Heart right ventricle (tissue), 16 donors: ENCODE measurements at regions not wholly inside any gene's neighbourhood (a gene's known extent, or its start where the extent isn't known, plus 50 kb on each side); places are given as distances from the start of the nearest gene placed in this dataset.

ENCODE experiments used
- ATAC-seq, 8 donors: fragments of 200-7000 bp; cut with Tn5 transposase; one replicate each; pipeline ENCODE4 v1.9.1; 2020; ENCODE audit warnings: mild to moderate bottlenecking in 8 of 8, moderate library complexity in 8 of 8, moderate number of reproducible peaks in 1 of 8
- DNase-seq, 2 donors: peaks; one replicate each; pipeline ENCODE4 v3.0.0-alpha.2; 2020
- H3K27ac ChIP-seq, 10 donors: fragments of 200-600 bp; sonication (generic) in 2 of 10; one replicate each; pipeline versions ENCODE4 v1.5.0 to v1.8.0; 2020 to 2022; ENCODE audit warnings: mild to moderate bottlenecking in 3 of 10
- H3K27me3 ChIP-seq, 7 donors: fragments of 200-600 bp; one replicate each; pipeline ENCODE4 v1.8.0; 2021 to 2022; ENCODE audit warnings: mild to moderate bottlenecking in 2 of 7
- H3K36me3 ChIP-seq, 9 donors: fragments of 200-600 bp; sonication (generic) in 1 of 9; one replicate each; pipeline versions ENCODE4 v1.5.0 to v1.8.0; 2020 to 2022; ENCODE audit warnings: mild to moderate bottlenecking in 2 of 9
- H3K4me1 ChIP-seq, 9 donors: fragments of 200-600 bp; sonication (generic) in 1 of 9; one replicate each; pipeline versions ENCODE4 v1.5.0 to v1.8.0; 2020 to 2022; ENCODE audit warnings: mild to moderate bottlenecking in 4 of 9
- H3K4me3 ChIP-seq, 10 donors: fragments of 200-600 bp; sonication (generic) in 2 of 10; one replicate each; pipeline versions ENCODE4 v1.5.0 to v1.8.0; 2020 to 2022; ENCODE audit warnings: mild to moderate bottlenecking in 7 of 10, moderate library complexity in 2 of 10
- H3K9me3 ChIP-seq, 11 donors: fragments of 200-600 bp in 10 of 11; sonication (generic) in 2 of 11; one replicate each; pipeline versions ENCODE4 v1.5.0 to v1.8.0; 2013 to 2022; ENCODE audit warnings: mild to moderate bottlenecking in 2 of 11, control low read depth in 1 of 11, moderate library complexity in 1 of 11
- WGBS, 2 donors: extraction: QIAGEN DNeasy Blood & Tissue Kit; methylation state at CpG; one replicate each; pipeline ENCODE4 v1.1.7; 2013; ENCODE audit warnings: inconsistent platforms in 1 of 2; 5-methylcytosine and 5-hydroxymethylcytosine counted together
- intact Hi-C, 10 donors: fragments of 100-400 bp; cut with DNase I; formaldehyde crosslinking; loops; one replicate each; pipeline versions ENCODE4 v1.11.1 to v1.14.2; 2022
- TF ChIP-seq, protein P1 (sequence below), 9 donors: fragments of 200-600 bp; sonication (generic) in 2 of 9; IDR thresholded peaks; one replicate each; pipeline versions ENCODE4 v1.5.0 to v1.8.0; 2021 to 2022; ENCODE audit warnings: antibody characterized with exemption in 9 of 9, mild to moderate bottlenecking in 5 of 9, moderate library complexity in 1 of 9
- donor health status: Arrhythmogenic right ventricular cardiomyopathy.
- donor health status: ischemic (EF 13 %, LVEDD 7.1; RV severe dilation, severe dysfunction).
- donor health status: healthy with polysubstance abuse.
- donor health status: DM: no; HTN: yes; CAD: no.
- donor health status: DM: no; HTN: no; CAD: no.
- donor health status: ischemic (EF 25% LVEDD 6.9; RV normal size, moderate dysfunction).
- donor health status: ischemic (EF 25% LVEDD 5.7; RV mildly dilated, moderate dysfunction).
- donor health status: healthy.
- donor health status: DM: yes; HTN: yes; CAD: no.
- donor health status: Ischemic cardiomyopathy.
- donor health status: ischemic (EF 35%, LVEDD 5.7; RV mildly dilated, moderate dysfunction).
- donor health status: nonischemic (EF 11% LVEDD 7.7; RV severe dilation, severe dysfunction).
- donor health status: DM: yes; HTN: yes; CAD: no.
- donor health status: PGD.
- donor health status: ischemic (EF 29% LVEDD 5.4; RV normal size, mild dysfunction).
- donor health status: nonischemic (EF 23%, LVEDD 6.1; RV moderate dilation, normal function).

DNA sequence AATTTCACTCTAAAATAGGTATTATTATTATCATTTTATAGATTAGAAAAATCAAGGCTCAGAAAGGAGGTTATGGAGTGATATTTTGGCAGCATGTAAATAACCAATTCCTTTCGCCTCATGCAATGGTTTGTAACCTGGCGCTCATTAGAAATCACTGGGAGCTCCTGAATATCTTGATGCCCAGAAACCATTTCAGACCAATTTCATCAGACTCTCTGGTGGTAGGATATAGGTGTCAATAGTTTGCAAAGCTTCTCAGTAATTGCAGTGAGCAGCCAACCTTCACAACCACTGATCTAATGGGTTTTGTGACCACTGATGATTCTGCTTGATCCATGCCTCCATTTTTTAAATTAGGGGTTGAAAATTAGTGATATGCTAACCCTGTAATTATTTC lies 57.8 kb upstream of the ZC3H12C start:
- ATAC-seq (no peak), DNase-seq (no peak)
- no peaks in the 10 kb centered on the region for H3K4me1 ChIP-seq
- TF ChIP-seq, protein P1, sequence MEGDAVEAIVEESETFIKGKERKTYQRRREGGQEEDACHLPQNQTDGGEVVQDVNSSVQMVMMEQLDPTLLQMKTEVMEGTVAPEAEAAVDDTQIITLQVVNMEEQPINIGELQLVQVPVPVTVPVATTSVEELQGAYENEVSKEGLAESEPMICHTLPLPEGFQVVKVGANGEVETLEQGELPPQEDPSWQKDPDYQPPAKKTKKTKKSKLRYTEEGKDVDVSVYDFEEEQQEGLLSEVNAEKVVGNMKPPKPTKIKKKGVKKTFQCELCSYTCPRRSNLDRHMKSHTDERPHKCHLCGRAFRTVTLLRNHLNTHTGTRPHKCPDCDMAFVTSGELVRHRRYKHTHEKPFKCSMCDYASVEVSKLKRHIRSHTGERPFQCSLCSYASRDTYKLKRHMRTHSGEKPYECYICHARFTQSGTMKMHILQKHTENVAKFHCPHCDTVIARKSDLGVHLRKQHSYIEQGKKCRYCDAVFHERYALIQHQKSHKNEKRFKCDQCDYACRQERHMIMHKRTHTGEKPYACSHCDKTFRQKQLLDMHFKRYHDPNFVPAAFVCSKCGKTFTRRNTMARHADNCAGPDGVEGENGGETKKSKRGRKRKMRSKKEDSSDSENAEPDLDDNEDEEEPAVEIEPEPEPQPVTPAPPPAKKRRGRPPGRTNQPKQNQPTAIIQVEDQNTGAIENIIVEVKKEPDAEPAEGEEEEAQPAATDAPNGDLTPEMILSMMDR (IDR thresholded peaks at IDR 0.05), result no peak
- peaks cover 0 to 5% (median 0%) of the 10 kb centered on the region in 11 donors for H3K9me3 ChIP-seq
- no peaks in the 10 kb centered on the region for H3K27me3 ChIP-seq
- H3K4me3 ChIP-seq, result no peak overlapping the region
- intact Hi-C loops, result no loop called here
- H3K27ac ChIP-seq, result no peak overlapping the region
- H3K36me3 ChIP-seq, result no peaks in the 10 kb centered on the region
- 50 to 82% methylated on average over 2 of the region's 2 CpGs for WGBS, 2 donors

- intact Hi-C loops, result no loop called here
- no peak for ATAC-seq
- DNase-seq, result no peak
- WGBS, 2 donors, result 76 to 82% methylated on average over 3 of the region's 3 CpGs
- Histone ChIP-seq H3K36me3 (no peaks in the 10 kb centered on the region), H3K9me3 (peaks cover 0 to 5% (median 0%) of the 10 kb centered on the region in 11 donors), H3K27me3 (no peaks in the 10 kb centered on the region), H3K4me3 (no peak overlapping the region), H3K27ac (no peak overlapping the region), H3K4me1 (no peaks in the 10 kb centered on the region)
- TF ChIP-seq, protein P1 (IDR thresholded peaks at IDR 0.05), result no peak
Observed at GRCh38 chr11:110038201-110038600, 55.0 kb upstream of the ZC3H12C start.
